Hematopoietic multipotent progenitor cell treated with erythropoietin and hydrocortisone succinate and interleukin-3 and kit ligand, for 8 days (in vitro differentiated cells): ENCODE measurements at regions not wholly inside any gene's neighbourhood (a gene's known extent, or its start where the extent isn't known, plus 50 kb on each side); places are given as distances from the start of the nearest gene placed in this dataset.
"Not testable (repeated sequence)": the region's sequence is repeated elsewhere in the genome, so short reads cannot be mapped to it uniquely, and the experiment has no call there.

Experiments
- DNase-seq: peaks from one replicate; pipeline ENCODE4 v3.0.0-alpha.2; 2015

DNA sequence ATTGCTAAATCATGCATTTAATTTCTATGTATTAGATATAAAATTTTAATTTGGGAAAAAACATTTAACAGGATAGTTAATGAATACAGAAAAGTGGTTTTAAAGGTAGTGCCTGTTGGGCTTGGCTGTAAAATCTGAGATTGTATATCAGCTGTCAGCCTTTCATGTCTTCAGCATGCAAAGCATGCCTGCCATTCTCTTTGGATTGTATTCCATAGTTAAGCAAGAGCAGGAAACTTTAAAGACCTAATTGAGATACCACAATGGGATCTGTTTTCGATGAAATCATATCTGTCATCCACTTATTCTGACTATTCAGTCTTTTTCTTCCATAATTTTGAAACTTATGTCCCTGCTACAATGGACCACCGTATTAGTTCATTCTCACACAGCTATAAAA is 451.0 kb upstream of the DDI1 start:
- no peak for DNase-seq

- DNase-seq = no peak
Measured at GRCh38 chr11:103585911-103586310, 450.5 kb upstream of the DDI1 start.

GRCh38 chr11:103586756-103587155 is 449.7 kb upstream of the DDI1 start:
- DNase-seq = no peak

- DNase-seq = no peak
Measured at GRCh38 chr11:103587901-103588788, 448.3 kb upstream of the DDI1 start.

DNA sequence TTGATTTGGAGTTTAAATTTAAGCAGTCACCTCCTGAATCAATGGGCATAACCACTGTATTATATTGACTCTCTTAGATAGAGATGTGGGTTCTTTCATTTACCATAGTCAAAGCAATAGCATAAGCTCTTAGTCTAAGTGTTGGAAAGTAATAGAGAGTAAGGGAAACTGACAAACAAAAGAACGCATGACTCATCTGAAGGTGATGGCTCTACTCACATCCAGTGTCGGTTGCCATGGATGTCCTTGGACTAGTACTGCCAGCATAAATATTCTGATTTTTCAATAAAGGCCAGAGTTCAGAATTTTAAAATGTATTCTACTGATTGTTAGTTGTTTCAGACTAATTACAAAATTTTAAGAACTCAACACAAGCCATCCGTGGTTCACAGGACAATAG is 444.9 kb upstream of the DDI1 start:
- DNase-seq = no peak

GRCh38 chr11:103594283-103594682 is 442.2 kb upstream of the DDI1 start:
- DNase-seq = no peak

- DNase-seq = no peak
Measured at GRCh38 chr11:103596315-103596714, 440.1 kb upstream of the DDI1 start.

GRCh38 chr11:103601225-103601846 is 435.1 kb upstream of the DDI1 start:
- peak; percentile 60 for DNase-seq

- DNase-seq = no peak
Measured at GRCh38 chr11:103602840-103603239, 433.6 kb upstream of the DDI1 start.

DNA sequence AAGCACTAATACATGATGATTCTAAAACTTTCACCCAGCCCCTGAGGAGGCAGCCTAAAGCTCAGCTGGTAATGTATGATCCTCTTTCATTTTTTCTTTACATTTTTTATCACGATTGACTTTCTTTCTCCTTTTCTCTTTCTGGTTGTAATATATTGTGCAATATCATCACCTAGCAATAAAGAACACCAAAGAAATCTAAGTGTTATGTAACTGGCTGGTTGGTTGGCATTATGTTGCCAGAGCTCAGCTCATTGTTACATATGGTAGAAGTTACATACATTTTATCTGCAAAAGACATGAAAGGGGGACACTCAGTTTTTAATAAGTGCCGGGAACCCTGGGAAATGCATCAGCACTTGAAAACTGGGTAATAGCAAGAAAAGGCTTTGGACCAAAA is 432.1 kb upstream of the DDI1 start:
- no peak for DNase-seq

DNA sequence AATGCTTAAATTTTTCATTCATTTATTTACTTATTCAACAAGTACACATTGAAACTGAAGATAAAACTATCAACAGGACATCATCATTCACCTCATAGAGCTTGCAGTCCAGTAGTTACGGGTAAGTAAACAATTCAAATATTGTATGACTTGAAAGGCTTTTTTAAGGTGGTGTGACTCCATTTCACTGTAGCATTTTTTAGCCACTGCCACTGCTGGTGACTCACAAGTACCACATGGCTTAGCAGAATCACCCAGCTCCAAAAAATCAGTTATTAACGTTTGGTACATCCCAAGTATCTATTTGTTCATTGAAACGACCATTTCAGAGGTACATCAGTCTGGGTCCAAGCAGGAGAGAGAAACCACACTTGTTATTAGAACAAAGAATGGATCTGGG is 427.9 kb upstream of the DDI1 start:
- DNase-seq = no peak

DNA sequence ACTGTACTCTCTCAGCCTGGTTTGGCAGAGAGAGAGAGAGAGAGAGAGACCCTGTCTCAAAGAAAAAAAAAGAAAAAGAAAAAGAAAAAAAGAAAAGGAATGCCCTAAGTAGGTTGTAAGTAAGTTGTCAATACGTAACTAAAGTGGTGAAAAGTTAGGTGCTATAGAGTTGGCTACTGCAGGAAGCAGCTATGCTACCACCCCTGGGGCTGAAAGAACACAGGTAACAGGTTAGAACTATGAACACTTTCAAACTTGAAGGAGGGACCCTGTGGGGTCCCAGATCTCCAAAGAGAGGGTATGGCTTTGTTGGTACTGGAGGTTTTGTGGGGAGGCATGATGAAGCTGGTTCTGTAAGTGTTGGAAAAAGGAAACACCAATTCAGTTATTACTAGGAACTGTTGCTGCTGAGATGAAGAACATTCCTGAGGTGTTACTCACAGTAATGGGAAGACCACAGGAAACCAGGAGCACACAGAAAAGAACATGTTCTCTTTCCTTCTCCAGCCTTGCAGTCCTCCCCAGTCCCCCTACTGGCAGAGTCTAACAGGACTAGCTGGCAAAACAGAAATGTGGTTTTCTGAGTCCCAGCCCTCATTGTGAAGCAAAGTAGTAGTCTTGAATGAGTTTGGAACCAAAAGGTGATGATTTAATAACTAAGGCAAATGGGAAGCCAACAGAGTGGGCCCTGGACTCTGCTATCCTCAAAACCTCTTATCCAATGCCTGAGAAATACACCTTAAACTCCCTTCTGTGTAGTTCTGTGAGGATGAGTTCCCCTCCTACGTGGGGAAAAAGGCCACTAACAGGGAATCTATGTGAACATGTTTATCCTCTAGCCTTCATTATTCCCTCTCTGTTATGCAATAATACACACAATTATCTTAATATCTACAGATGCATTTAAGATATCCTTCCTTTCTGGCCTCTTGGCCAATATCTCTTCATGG is 427.0 kb upstream of the DDI1 start:
- no peak for DNase-seq

DNA sequence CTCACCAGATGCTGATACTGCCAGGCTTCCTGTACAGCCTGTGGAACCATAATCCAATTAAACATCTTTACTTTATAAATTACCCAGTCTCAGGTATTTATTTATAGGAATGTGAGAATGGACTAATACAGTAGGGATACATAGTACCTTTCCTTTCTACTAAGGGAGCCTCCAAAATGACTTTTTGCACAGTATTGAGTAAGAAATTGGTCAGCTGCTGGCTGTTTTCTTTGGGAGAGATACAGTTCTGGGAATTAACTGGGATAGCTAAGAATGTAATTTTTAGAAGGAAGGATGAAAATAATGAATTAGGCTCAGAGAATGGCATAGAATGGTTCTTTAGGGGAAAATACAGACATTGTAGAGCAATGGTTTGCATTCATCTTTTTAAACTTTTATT is 426.0 kb upstream of the DDI1 start:
- no peak for DNase-seq

- not testable (repeated sequence) for DNase-seq
Measured at GRCh38 chr11:103611526-103612260, 424.7 kb upstream of the DDI1 start.

GRCh38 chr11:103612451-103612850 is 424.0 kb upstream of the DDI1 start:
- not testable (repeated sequence) for DNase-seq

GRCh38 chr11:103616586-103616985 is 419.9 kb upstream of the DDI1 start:
- DNase-seq = not testable (repeated sequence)

GRCh38 chr11:103618528-103618927 is 417.9 kb upstream of the DDI1 start:
- DNase-seq = no peak

- no peak for DNase-seq
Measured at GRCh38 chr11:103619480-103619879, 417.0 kb upstream of the DDI1 start.

DNA sequence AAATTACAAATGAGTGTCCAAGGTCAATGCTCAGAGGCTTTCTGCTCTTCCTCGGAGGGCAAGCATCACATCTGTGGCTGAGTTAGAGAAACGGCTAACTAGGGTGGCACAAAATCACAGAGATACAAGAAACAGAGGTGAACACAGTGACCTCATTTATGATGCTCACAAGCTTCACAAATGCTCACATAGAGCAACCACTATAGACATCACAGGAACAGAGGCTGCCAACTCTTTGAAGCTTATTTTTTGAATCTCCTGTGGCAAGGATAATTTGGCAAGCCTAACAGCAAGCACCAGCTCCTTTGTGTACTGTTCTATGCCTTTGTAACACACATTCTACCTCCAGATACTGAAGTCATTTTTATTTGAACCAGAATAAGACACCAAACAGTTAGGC is 416.5 kb upstream of the DDI1 start:
- no peak for DNase-seq

DNA sequence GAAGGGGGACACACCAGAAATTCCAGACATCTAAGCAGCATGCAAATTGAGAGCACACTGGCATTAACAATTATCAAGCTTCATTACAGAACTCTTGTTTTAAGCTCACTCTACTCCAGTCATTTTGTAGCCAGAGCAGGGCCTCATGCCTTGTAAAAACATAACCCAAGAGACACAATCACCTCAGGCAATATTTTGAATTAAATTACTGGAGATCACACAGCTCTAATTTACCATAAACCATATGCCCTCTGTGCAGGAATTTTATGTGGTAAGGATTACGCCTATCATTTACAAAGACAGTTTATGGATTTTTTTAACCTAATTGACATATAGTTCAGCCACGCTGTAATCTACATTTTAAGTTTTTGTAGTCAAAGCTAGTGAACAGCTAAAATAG is 414.1 kb upstream of the DDI1 start:
- DNase-seq = no peak

- DNase-seq = no peak
Measured at GRCh38 chr11:103623933-103624332, 412.5 kb upstream of the DDI1 start.
